K562 (cell line): ENCODE measurements at regions not wholly inside any gene's neighbourhood (a gene's known extent, or its start where the extent isn't known, plus 50 kb on each side); places are given as distances from the start of the nearest gene placed in this dataset.

ENCODE experiments used
- ATAC-seq: fragments of 200-7000 bp; cut with Tn5 transposase; 3 replicates; pipeline ENCODE4 v1.9.1; 2020; ENCODE audit warnings: moderate library complexity
- BruUV-seq: library from RNA; stranded (reverse); fragments of 400-500 nt; replicated peaks from 2 replicates; lab custom pipeline; 2021; lab: Mats Ljungman, UMichigan
- CTCF ChIA-PET: fragments of 300-600 bp; formaldehyde crosslinking; extraction: SDS; loops from one replicate; lab custom pipeline; 2021; ENCODE audit warnings: low intra/inter-chr PET ratio; lab: Yijun Ruan, JAX
- POLR2A ChIA-PET: fragments of 300-600, 350-650 bp; sonication (Branson Sonifier 250); formaldehyde crosslinking; extraction: SDS; loops from one replicate; lab custom pipeline; 2021; ENCODE audit warnings: antibody characterized with exemption, inconsistent platforms; lab: Yijun Ruan, JAX
- DNase-seq, 4 experiments: peaks; one replicate each; pipeline versions ENCODE4 v3.0.0 to v3.0.0-alpha.2; 2011 to 2018; ENCODE audit warnings: low spot score in 3 of 4, mixed read lengths in 3 of 4; ENCODE audit errors: extremely low read depth in 1 of 4
- FAIRE-seq: peaks from 2 replicates; lab custom pipeline; 2011; peaks lifted over from hg19 to GRCh38; lab: Jason Lieb, UNC
- H2AFZ ChIP-seq: 2 replicates; pipeline ENCODE4 v1.6.0; 2011; ENCODE audit warnings: low read depth, low read length, control low read depth, inconsistent platforms
- H3K27ac ChIP-seq: fragments of 200-600 bp; 3 replicates; pipeline ENCODE4 v1.8.0; 2011; ENCODE audit warnings: low read depth, mild to moderate bottlenecking, control low read depth, inconsistent platforms, low read length, moderate library complexity, mixed read lengths; ENCODE audit errors: extremely low read depth
- H3K27me3 ChIP-seq, 2 experiments: fragments of 300-600 bp in 1 of 2; 2 replicates in 1 of 2; 3 replicates in 1 of 2; pipeline versions ENCODE4 v1.6.0 to v1.8.0; 2011; ENCODE audit warnings: inconsistent platforms in 2 of 2, low read length in 2 of 2, mild to moderate bottlenecking in 1 of 2, mixed read lengths in 1 of 2, moderate library complexity in 1 of 2; ENCODE audit not compliant: control insufficient read depth in 2 of 2, insufficient read depth in 2 of 2
- H3K36me3 ChIP-seq: fragments of 300-600 bp; 3 replicates; pipeline ENCODE4 v1.8.0; 2011; ENCODE audit warnings: mild to moderate bottlenecking, low read length, inconsistent platforms; ENCODE audit not compliant: control insufficient read depth, insufficient read depth
- H3K4me1 ChIP-seq, 2 experiments: fragments of 200-600 bp in 1 of 2; replicated peaks in 1 of 2; 2 replicates in 1 of 2; 3 replicates in 1 of 2; pipeline versions ENCODE4 v1.5.1 to v1.8.0; 2011; ENCODE audit warnings: inconsistent platforms in 2 of 2, low read length in 2 of 2, mild to moderate bottlenecking in 1 of 2, mixed read lengths in 1 of 2, moderate library complexity in 1 of 2; ENCODE audit not compliant: control insufficient read depth in 2 of 2, insufficient read depth in 2 of 2
- H3K4me2 ChIP-seq: 2 replicates; pipeline ENCODE4 v1.6.1; 2011; ENCODE audit warnings: low read length, control low read depth, inconsistent platforms, mixed read lengths; ENCODE audit not compliant: insufficient read depth
- H3K4me3 ChIP-seq: fragments of 200-600 bp; sonication (generic), shearing (Covaris generic); 2 replicates; pipeline ENCODE4 v1.5.1; 2016; ENCODE audit warnings: control low read depth, inconsistent platforms
- H3K79me2 ChIP-seq: fragments of 200-600 bp; 3 replicates; pipeline ENCODE4 v1.8.0; 2011; ENCODE audit warnings: low read length, inconsistent platforms; ENCODE audit not compliant: control insufficient read depth, insufficient read depth
- H3K9ac ChIP-seq, 2 experiments: 2 replicates each; pipeline versions ENCODE4 v1.6.0 to v1.6.1; 2011; ENCODE audit warnings: low read depth in 2 of 2, low read length in 2 of 2, control low read depth in 1 of 2, inconsistent platforms in 1 of 2, mild to moderate bottlenecking in 1 of 2, mixed read lengths in 1 of 2; ENCODE audit not compliant: insufficient read depth in 1 of 2
- H3K9me1 ChIP-seq: one replicate; pipeline ENCODE4 v1.6.0; 2011; ENCODE audit warnings: inconsistent platforms, mild to moderate bottlenecking, low read length, moderate library complexity; ENCODE audit not compliant: control insufficient read depth, insufficient read depth
- H3K9me3 ChIP-seq: replicated peaks from 2 replicates; pipeline ENCODE4 v1.5.1; 2011; ENCODE audit warnings: low read depth, low read length, inconsistent platforms; ENCODE audit not compliant: control insufficient read depth, insufficient read depth
- H4K20me1 ChIP-seq: replicated peaks from 2 replicates; pipeline ENCODE4 v1.6.1; 2011; ENCODE audit warnings: low read length, inconsistent platforms, mixed read lengths; ENCODE audit not compliant: control insufficient read depth, insufficient read depth
- NRF1 ChIP-seq, 2 experiments: fragments of 450-650 bp; IDR thresholded peaks in 1 of 2; conservative IDR thresholded peaks in 1 of 2; 2 replicates each; pipeline ENCODE4 v1.6.1; 2014; ENCODE audit warnings: mild to moderate bottlenecking in 2 of 2
- TCF15 ChIP-seq: fragments of 250-450 bp; sonication (Bioruptor Pico); IDR thresholded peaks from 2 replicates; pipeline ENCODE4 v1.8.0; 2022; ENCODE audit warnings: moderate library complexity, mild to moderate bottlenecking, inconsistent platforms
- TCF3 ChIP-seq: sonication (generic); formaldehyde crosslinking; IDR thresholded peaks from 2 replicates; pipeline ENCODE4 v1.4.0; 2020; ENCODE audit warnings: mild to moderate bottlenecking, missing genetic modification reagents
- ZBTB26 ChIP-seq: fragments of 450-650 bp; formaldehyde crosslinking; IDR thresholded peaks from 2 replicates; pipeline ENCODE4 v1.4.0; 2022; ENCODE audit warnings: missing genetic modification characterization
- ZNF444 ChIP-seq: fragments of 250-450 bp; sonication (Bioruptor Pico); IDR thresholded peaks from 2 replicates; pipeline ENCODE4 v1.4.0; 2020; ENCODE audit warnings: mild to moderate bottlenecking, moderate library complexity
- ZNF592 ChIP-seq: fragments of 450-650 bp; IDR thresholded peaks from 2 replicates; pipeline ENCODE4 v1.6.1; 2017; ENCODE audit warnings: antibody characterized with exemption, mild to moderate bottlenecking
- WGBS: fragments of 100-300 bp; shearing (Covaris generic); methylation state at CpG from one replicate; pipeline ENCODE4 v1.1.6; 2016; ENCODE audit warnings: low coverage, mixed read lengths; ENCODE audit not compliant: insufficient coverage; ENCODE audit errors: missing lambda C conversion rate; 5-methylcytosine and 5-hydroxymethylcytosine counted together
- in situ Hi-C: fragments of 300-500 bp; cut with MboI; formaldehyde crosslinking; loops from 4 replicates; pipeline ENCODE4 v1.15.0; 2018; ENCODE audit warnings: inconsistent platforms, mixed read lengths
- intact Hi-C: fragments of 100-400 bp; cut with micrococcal nuclease; formaldehyde crosslinking; loops from 2 replicates; pipeline ENCODE4 v1.14.2; 2022

GRCh38 chr10:56522166-56522565, 161.1 kb upstream of the ZWINT start:
- Histone ChIP-seq H3K9me3 (no peaks in the 10 kb centered on the region), H3K27me3 (no peaks in the 10 kb centered on the region), H3K79me2 (no peaks in the 10 kb centered on the region), H3K4me2 (no peak overlapping the region), H3K4me1 (no peaks in the 10 kb centered on the region), H3K27ac (no peak overlapping the region), H4K20me1 (no peaks in the 10 kb centered on the region), H3K9me1 (no peaks in the 10 kb centered on the region), H3K4me3 (no peak overlapping the region), H3K36me3 (no peaks in the 10 kb centered on the region), H2AFZ (no peak overlapping the region), H3K9ac (no peak overlapping the region)
- BruUV-seq: no TSS peak
- DNase-seq (no peak), FAIRE-seq (no peak), ATAC-seq (no peak)
- intact Hi-C loops (no loop called here), in situ Hi-C loops (no loop called here)
- CTCF ChIA-PET: no interaction called here
- 0% methylated on average over 3 of the region's 3 CpGs for WGBS
- TF ChIP-seq ZBTB26 (CRISPR knock-in tag) (no peak), ZNF592 (no peak), TCF3 (CRISPR knock-in tag) (no peak), ZNF444 (CRISPR knock-in tag) (no peak), NRF1 (conservative IDR thresholded peaks at IDR 0.05 in 1 of 2, IDR thresholded peaks at IDR 0.05 in 1 of 2) (no peak), TCF15 (CRISPR knock-in tag) (no peak)
- POLR2A ChIA-PET: no interaction called here
